Activated T-cell treated with anti-CD3 and anti-CD28 coated beads, Interleukin-2, amount 50 U/mL, for 72 hours (primary cell): ENCODE measurements at regions not wholly inside any gene's neighbourhood (a gene's known extent, or its start where the extent isn't known, plus 50 kb on each side); places are given as distances from the start of the nearest gene placed in this dataset.
"Not testable (repeated sequence)": the region's sequence is repeated elsewhere in the genome, so short reads cannot be mapped to it uniquely, and the experiment has no call there.

Experiments used
- ATAC-seq, 2 donors: fragments of 150-1000 bp; cut with Tn5 transposase; replicated peaks in 1 of 2; 2 replicates each; pipeline ENCODE4 v1.10.0; 2021; ENCODE audit warnings: moderate library complexity in 2 of 2, mild to moderate bottlenecking in 1 of 2
- DNase-seq, 2 donors: peaks; one replicate each; pipeline ENCODE4 v3.0.0; 2021 to 2022; ENCODE audit warnings: mixed read lengths in 1 of 2
- H3K27ac Mint-ChIP-seq: one replicate; pipeline ENCODE4 v1.8.0; 2022; ENCODE audit warnings: mild to moderate bottlenecking, moderate library complexity, mixed read lengths
- H3K27me3 Mint-ChIP-seq: one replicate; pipeline ENCODE4 v1.8.0; 2022; ENCODE audit warnings: low read depth, mixed read lengths
- H3K36me3 Mint-ChIP-seq, 2 donors: one replicate each; pipeline ENCODE4 v1.8.0; 2022; ENCODE audit warnings: mixed read lengths in 2 of 2, mild to moderate bottlenecking in 1 of 2; ENCODE audit not compliant: insufficient read depth in 2 of 2
- H3K4me1 Mint-ChIP-seq: one replicate; pipeline ENCODE4 v1.8.0; 2022; ENCODE audit warnings: low read depth, mixed read lengths
- H3K4me3 Mint-ChIP-seq, 2 donors: one replicate each; pipeline ENCODE4 v1.8.0; 2022; ENCODE audit warnings: mild to moderate bottlenecking in 2 of 2, mixed read lengths in 2 of 2, moderate library complexity in 2 of 2
- H3K9me3 Mint-ChIP-seq, 2 donors: one replicate each; pipeline ENCODE4 v1.8.0; 2022; ENCODE audit warnings: mixed read lengths in 2 of 2

- Mint-ChIP-seq H3K4me1 (no peaks in the 10 kb centered on the region), H3K9me3 (peaks cover 7 to 14% of the 10 kb centered on the region in 2 donors), H3K27ac (no peak overlapping the region), H3K27me3 (no peaks in the 10 kb centered on the region), H3K4me3 (no peak overlapping the region), H3K36me3 (peaks cover 3 to 7% of the 10 kb centered on the region in 2 donors)
- ATAC-seq = no peak
- DNase-seq = no peak
These were observed 390.7 kb downstream of the GBA3 start for GRCh38 chr4:23083391-23083790.

- DNase-seq, H3K27me3 Mint-ChIP-seq, H3K4me1 Mint-ChIP-seq, ATAC-seq, H3K27ac Mint-ChIP-seq, H3K4me3 Mint-ChIP-seq, H3K36me3 Mint-ChIP-seq: not testable (repeated sequence)
- peaks cover 7 to 14% of the 10 kb centered on the region in 2 donors for H3K9me3 Mint-ChIP-seq
These were observed 387.4 kb downstream of the GBA3 start for GRCh38 chr4:23080171-23080570.

DNA sequence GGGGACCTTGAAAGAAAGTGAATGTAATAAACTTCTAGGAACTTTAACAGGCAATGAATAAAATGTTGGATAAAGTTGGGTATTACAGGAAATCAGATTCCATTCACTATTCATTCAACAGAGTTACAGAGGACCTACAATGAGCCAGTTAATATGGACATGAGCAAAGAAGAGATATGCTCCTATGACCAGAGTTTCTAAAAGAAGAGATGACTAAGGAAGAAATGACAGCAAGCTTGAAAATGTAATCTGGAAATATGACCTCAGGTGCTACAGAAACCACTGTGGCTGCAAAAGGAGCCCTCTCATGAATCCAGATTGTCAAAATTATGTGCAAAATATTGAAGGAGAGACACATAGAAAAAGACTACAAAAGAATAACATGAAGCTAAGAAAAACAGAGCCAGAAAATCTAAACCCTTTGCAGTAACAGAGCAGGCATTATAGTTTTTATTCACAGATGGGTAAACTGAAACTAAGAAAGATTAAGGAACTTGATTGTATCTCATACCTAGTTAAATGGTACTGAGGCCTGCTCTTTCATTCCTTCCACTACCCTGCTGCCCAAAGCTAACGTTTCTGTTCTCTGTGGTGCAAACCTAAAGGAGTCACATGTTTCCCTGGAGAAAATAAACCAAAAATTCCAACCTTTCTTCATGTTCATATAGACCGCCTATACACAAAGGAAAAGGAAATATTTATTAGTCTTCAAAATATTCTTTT is 378.3 kb downstream of the GBA3 start:
- Mint-ChIP-seq H3K27me3 (no peaks in the 10 kb centered on the region), H3K9me3 (peaks cover 2 to 4% of the 10 kb centered on the region in 2 donors), H3K36me3 (no peaks in the 10 kb centered on the region), H3K4me3 (no peak overlapping the region), H3K4me1 (no peaks in the 10 kb centered on the region), H3K27ac (no peak overlapping the region)
- ATAC-seq (no peak), DNase-seq (no peak)

- no peak for ATAC-seq
- H3K27me3 Mint-ChIP-seq = no peaks in the 10 kb centered on the region
These were observed 376.0 kb downstream of the GBA3 start for GRCh38 chr4:23068756-23069155.

DNA sequence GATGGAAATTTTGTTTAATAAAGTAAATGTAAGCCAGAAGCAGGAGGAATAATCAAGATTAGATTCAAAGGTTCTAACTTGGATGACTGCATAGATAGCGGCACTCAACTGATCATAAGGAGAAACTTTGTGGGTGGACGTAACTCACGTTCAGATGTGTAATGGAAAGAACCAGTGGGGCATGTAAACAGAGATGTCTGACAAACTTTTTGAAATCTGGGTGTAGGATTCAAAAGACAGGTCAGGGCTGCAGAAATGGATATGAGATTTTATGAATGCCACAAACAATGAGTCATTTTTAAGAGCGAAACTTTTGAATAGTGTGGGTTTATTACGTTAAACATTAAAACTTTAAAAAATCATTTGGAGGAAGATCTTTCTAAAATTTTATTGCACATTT is 375.6 kb downstream of the GBA3 start:
- ATAC-seq = no peak
- H3K36me3 Mint-ChIP-seq = no peaks in the 10 kb centered on the region
- no peaks in the 10 kb centered on the region for H3K4me1 Mint-ChIP-seq

More at GRCh38 chr4:23068756-23069155, 376.0 kb downstream of the GBA3 start:
- Mint-ChIP-seq H3K36me3 (no peaks in the 10 kb centered on the region), H3K4me3 (no peak overlapping the region), H3K9me3 (peaks cover 3 to 4% of the 10 kb centered on the region in 2 donors), H3K4me1 (no peaks in the 10 kb centered on the region), H3K27ac (no peak overlapping the region)
- DNase-seq = no peak

DNA sequence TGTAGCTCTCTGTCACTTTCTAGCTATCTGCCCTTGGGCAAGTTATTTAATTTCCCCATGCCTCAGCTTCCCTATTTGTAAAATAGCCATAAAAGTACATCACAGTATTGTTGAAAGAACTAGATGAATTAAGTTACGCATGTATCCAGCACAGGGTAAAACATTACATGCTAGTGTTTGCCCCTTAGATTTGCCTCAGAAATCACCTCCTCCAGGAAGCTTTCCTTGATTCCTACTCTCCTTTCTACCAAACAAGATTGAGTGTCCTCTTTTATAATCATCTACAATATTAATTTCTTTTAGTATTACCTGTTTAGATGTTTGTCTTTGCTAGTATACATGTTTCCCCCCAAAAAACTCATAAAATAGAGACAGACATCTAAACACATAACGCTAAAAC is 369.5 kb downstream of the GBA3 start:
- DNase-seq (no peak), ATAC-seq (no peak)
- Mint-ChIP-seq H3K36me3 (no peaks in the 10 kb centered on the region), H3K4me3 (no peak overlapping the region), H3K27ac (no peak overlapping the region), H3K4me1 (no peaks in the 10 kb centered on the region), H3K9me3 (peaks cover 2 to 8% of the 10 kb centered on the region in 2 donors), H3K27me3 (no peaks in the 10 kb centered on the region)

More for the DNA sequence above, 375.6 kb downstream of the GBA3 start:
- H3K27ac Mint-ChIP-seq = no peak overlapping the region
- peaks cover 3 to 4% of the 10 kb centered on the region in 2 donors for H3K9me3 Mint-ChIP-seq
- DNase-seq = no peak
- no peak overlapping the region for H3K4me3 Mint-ChIP-seq
- H3K27me3 Mint-ChIP-seq = no peaks in the 10 kb centered on the region

- no peak for ATAC-seq
- H3K27ac Mint-ChIP-seq = no peak overlapping the region
- H3K36me3 Mint-ChIP-seq = no peaks in the 10 kb centered on the region
- DNase-seq = no peak
- H3K27me3 Mint-ChIP-seq = no peaks in the 10 kb centered on the region
- no peak overlapping the region for H3K4me3 Mint-ChIP-seq
- H3K9me3 Mint-ChIP-seq = peaks cover 2 to 8% of the 10 kb centered on the region in 2 donors
- no peaks in the 10 kb centered on the region for H3K4me1 Mint-ChIP-seq
These were observed 368.7 kb downstream of the GBA3 start for GRCh38 chr4:23061431-23061830.

GRCh38 chr4:23060776-23061175 is 368.0 kb downstream of the GBA3 start:
- Mint-ChIP-seq H3K4me1 (no peaks in the 10 kb centered on the region), H3K4me3 (no peak overlapping the region), H3K27me3 (no peaks in the 10 kb centered on the region), H3K9me3 (peaks cover 0 to 7% of the 10 kb centered on the region in 2 donors), H3K27ac (no peak overlapping the region), H3K36me3 (no peaks in the 10 kb centered on the region)
- DNase-seq = no peak
- no peak for ATAC-seq

- ATAC-seq (no peak), DNase-seq (no peak)
- H3K27ac Mint-ChIP-seq = no peak overlapping the region
These were observed 365.5 kb downstream of the GBA3 start for GRCh38 chr4:23058165-23058776.

GRCh38 chr4:23041501-23041900 is 348.8 kb downstream of the GBA3 start:
- Mint-ChIP-seq H3K4me3 (no peak overlapping the region), H3K27me3 (no peaks in the 10 kb centered on the region), H3K36me3 (no peaks in the 10 kb centered on the region), H3K4me1 (no peaks in the 10 kb centered on the region), H3K9me3 (peaks cover 4 to 6% of the 10 kb centered on the region in 2 donors), H3K27ac (no peak overlapping the region)
- no peak for ATAC-seq
- DNase-seq = no peak

More at GRCh38 chr4:23058165-23058776, 365.5 kb downstream of the GBA3 start:
- H3K36me3 Mint-ChIP-seq = no peaks in the 10 kb centered on the region
- no peak overlapping the region for H3K4me3 Mint-ChIP-seq
- H3K9me3 Mint-ChIP-seq = peaks cover 0 to 7% of the 10 kb centered on the region in 2 donors
- H3K4me1 Mint-ChIP-seq = no peaks in the 10 kb centered on the region
- no peaks in the 10 kb centered on the region for H3K27me3 Mint-ChIP-seq

DNA sequence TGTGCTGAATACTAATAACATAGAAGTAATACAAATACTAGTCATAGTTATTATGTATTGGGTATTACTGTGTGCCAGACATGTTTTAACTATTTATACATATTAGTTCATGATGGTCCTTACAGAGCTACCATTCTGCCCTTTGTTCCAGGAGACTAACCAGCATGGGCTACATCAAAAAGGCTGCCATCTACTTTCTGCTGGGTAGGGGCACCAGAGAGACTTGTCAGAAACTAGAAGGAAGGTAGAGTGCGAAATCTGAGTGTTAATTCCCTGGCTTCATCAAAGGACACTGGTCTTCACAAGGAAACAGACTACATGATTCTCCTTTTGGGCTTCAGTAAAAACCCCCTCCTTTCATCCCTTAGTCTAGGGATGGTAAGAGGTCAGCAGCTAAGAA is 347.8 kb downstream of the GBA3 start:
- ATAC-seq (no peak), DNase-seq (no peak)
- no peaks in the 10 kb centered on the region for H3K27me3 Mint-ChIP-seq
- no peak overlapping the region for H3K4me3 Mint-ChIP-seq
- H3K9me3 Mint-ChIP-seq = peaks cover 4% of the 10 kb centered on the region in 2 donors
- no peak overlapping the region for H3K27ac Mint-ChIP-seq
- no peaks in the 10 kb centered on the region for H3K36me3 Mint-ChIP-seq
- H3K4me1 Mint-ChIP-seq = no peaks in the 10 kb centered on the region

DNA sequence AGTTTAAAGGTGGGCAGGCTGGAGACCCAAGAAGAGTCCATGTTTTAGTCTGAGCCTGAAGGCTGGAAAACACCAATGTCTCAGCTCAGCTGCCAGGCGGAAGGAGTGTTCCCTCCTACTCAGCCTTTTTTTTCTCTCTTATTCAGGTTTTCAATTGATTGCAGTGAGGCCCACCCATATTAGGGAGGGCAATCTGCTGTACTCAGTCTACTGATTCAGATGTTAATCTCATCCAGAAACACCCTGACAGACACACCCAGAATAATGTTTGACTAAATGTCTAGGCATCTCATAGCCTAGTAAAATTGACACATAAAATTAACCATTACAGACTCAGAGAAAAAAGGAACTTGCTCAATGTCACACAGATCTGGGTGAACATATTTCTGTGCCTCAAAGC is 347.1 kb downstream of the GBA3 start:
- no peak overlapping the region for H3K27ac Mint-ChIP-seq
- H3K36me3 Mint-ChIP-seq = no peaks in the 10 kb centered on the region
- peaks cover 4% of the 10 kb centered on the region in 2 donors for H3K9me3 Mint-ChIP-seq
- H3K4me3 Mint-ChIP-seq = no peak overlapping the region
- no peaks in the 10 kb centered on the region for H3K4me1 Mint-ChIP-seq
- no peaks in the 10 kb centered on the region for H3K27me3 Mint-ChIP-seq
- DNase-seq (no peak), ATAC-seq (no peak)

GRCh38 chr4:23038626-23039491 is 346.1 kb downstream of the GBA3 start:
- H3K9me3 Mint-ChIP-seq = peaks cover 4% of the 10 kb centered on the region in 2 donors
- H3K27ac Mint-ChIP-seq = no peak overlapping the region
- DNase-seq = no peak
- ATAC-seq = no peak
- H3K4me1 Mint-ChIP-seq = no peaks in the 10 kb centered on the region
- H3K27me3 Mint-ChIP-seq = no peaks in the 10 kb centered on the region
- H3K36me3 Mint-ChIP-seq = no peaks in the 10 kb centered on the region
- no peak overlapping the region for H3K4me3 Mint-ChIP-seq
